Esophagus squamous epithelium (tissue), 5 donors: ENCODE measurements at regions not wholly inside any gene's neighbourhood (a gene's known extent, or its start where the extent isn't known, plus 50 kb on each side); places are given as distances from the start of the nearest gene placed in this dataset.

Experiments
- DNase-seq: peaks from one replicate; lab custom pipeline; 2025; lab: John Stamatoyannopoulos, UW
- H3K27ac ChIP-seq, 4 donors: fragments of 200-600 bp; sonication (generic); one replicate each; pipeline ENCODE4 v1.5.1; 2016 to 2019; ENCODE audit warnings: mild to moderate bottlenecking in 1 of 4
- H3K27me3 ChIP-seq, 4 donors: fragments of 200-600 bp; sonication (generic); 1 replicate in 3 of 4; 2 replicates in 1 of 4; pipeline versions ENCODE4 v1.5.1 to v1.6.0; 2017 to 2021; ENCODE audit warnings: antibody characterized with exemption in 1 of 4
- H3K36me3 ChIP-seq, 3 donors: fragments of 200-600 bp; sonication (generic); one replicate each; pipeline ENCODE4 v1.5.1; 2016 to 2019
- H3K4me1 ChIP-seq, 3 donors: fragments of 200-600 bp; sonication (generic); one replicate each; pipeline ENCODE4 v1.5.1; 2017 to 2019
- H3K4me3 ChIP-seq, 4 donors: fragments of 200-600 bp; sonication (generic); 1 replicate in 3 of 4; 2 replicates in 1 of 4; pipeline ENCODE4 v1.5.1; 2016 to 2019; ENCODE audit warnings: mild to moderate bottlenecking in 2 of 4, moderate library complexity in 1 of 4
- H3K9me3 ChIP-seq, 3 donors: fragments of 200-600 bp; sonication (generic); one replicate each; pipeline ENCODE4 v1.5.1; 2016 to 2019
- POLR2A ChIP-seq, 4 donors: fragments of 450-650 bp; IDR thresholded peaks; one replicate each; pipeline ENCODE4 v1.6.1; 2017; ENCODE audit warnings: antibody characterized with exemption in 4 of 4, mild to moderate bottlenecking in 4 of 4, moderate library complexity in 3 of 4
- WGBS, 2 donors: methylation state at CpG; one replicate each; pipeline ENCODE4 v1.1.5; 2018; 5-methylcytosine and 5-hydroxymethylcytosine counted together
- intact Hi-C: fragments of 100-400 bp; cut with DNase I; formaldehyde crosslinking; loops from one replicate; pipeline ENCODE4 v1.15.0; 2022
- TF ChIP-seq, protein P1 (sequence below), 6 experiments: fragments of 450-650 bp in 4 of 6; fragments of 200-600 bp in 2 of 6; sonication (generic) in 2 of 6; IDR thresholded peaks; one replicate each; pipeline ENCODE4 v1.5.1; 2016 to 2019; ENCODE audit warnings: antibody characterized with exemption in 6 of 6, mild to moderate bottlenecking in 4 of 6, moderate library complexity in 4 of 6
- donor health status: DM: yes; HTN: yes; CAD: no.

- intact Hi-C loops: no loop called here
- Histone ChIP-seq H3K27ac (no peak overlapping the region), H3K4me3 (no peak overlapping the region), H3K9me3 (no peaks in the 10 kb centered on the region), H3K27me3 (no peaks in the 10 kb centered on the region), H3K36me3 (no peaks in the 10 kb centered on the region), H3K4me1 (no peaks in the 10 kb centered on the region)
- TF ChIP-seq POLR2A (IDR thresholded peaks at IDR 0.05): no peak
- TF ChIP-seq, protein P1, sequence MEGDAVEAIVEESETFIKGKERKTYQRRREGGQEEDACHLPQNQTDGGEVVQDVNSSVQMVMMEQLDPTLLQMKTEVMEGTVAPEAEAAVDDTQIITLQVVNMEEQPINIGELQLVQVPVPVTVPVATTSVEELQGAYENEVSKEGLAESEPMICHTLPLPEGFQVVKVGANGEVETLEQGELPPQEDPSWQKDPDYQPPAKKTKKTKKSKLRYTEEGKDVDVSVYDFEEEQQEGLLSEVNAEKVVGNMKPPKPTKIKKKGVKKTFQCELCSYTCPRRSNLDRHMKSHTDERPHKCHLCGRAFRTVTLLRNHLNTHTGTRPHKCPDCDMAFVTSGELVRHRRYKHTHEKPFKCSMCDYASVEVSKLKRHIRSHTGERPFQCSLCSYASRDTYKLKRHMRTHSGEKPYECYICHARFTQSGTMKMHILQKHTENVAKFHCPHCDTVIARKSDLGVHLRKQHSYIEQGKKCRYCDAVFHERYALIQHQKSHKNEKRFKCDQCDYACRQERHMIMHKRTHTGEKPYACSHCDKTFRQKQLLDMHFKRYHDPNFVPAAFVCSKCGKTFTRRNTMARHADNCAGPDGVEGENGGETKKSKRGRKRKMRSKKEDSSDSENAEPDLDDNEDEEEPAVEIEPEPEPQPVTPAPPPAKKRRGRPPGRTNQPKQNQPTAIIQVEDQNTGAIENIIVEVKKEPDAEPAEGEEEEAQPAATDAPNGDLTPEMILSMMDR (IDR thresholded peaks at IDR 0.05): no peak
- no peak for DNase-seq
- 88 to 90% methylated on average over 5 of the region's 5 CpGs for WGBS, 2 donors
Observed at GRCh38 chr3:76726034-76726433, 313.9 kb upstream of the ROBO2 start.

- Histone ChIP-seq H3K4me1 (no peaks in the 10 kb centered on the region), H3K27ac (no peak overlapping the region), H3K27me3 (no peaks in the 10 kb centered on the region), H3K9me3 (no peaks in the 10 kb centered on the region), H3K36me3 (no peaks in the 10 kb centered on the region), H3K4me3 (no peak overlapping the region)
- intact Hi-C loops: no loop called here
- no peak for DNase-seq
- 86 to 93% methylated on average over 4 of the region's 4 CpGs for WGBS, 2 donors
- no peak for TF ChIP-seq POLR2A (IDR thresholded peaks at IDR 0.05)
- TF ChIP-seq, protein P1 (IDR thresholded peaks at IDR 0.05): no peak
Observed at GRCh38 chr3:76728426-76728825, 311.5 kb upstream of the ROBO2 start.

DNA sequence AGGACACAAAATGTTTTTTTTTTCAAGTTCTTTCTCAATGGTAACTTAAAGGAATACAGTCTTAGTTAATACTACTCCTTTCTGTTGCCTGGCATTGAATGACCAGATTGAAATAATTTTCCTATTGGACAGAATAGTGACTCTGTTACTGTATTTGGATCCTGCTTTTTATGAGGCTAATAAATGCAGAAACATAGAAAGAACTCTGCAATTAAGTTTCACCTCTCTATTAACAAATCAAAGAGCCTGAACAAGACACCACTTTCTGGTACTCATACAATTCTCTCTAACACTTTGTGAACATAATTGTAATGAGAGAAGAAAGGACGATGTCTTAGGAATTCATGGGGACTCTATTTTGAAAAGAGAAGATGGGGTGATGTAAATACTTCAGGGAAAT is 308.4 kb upstream of the ROBO2 start:
- H3K27me3 ChIP-seq: no peaks in the 10 kb centered on the region
- H3K36me3 ChIP-seq: no peaks in the 10 kb centered on the region
- H3K4me3 ChIP-seq: no peak overlapping the region
- intact Hi-C loops: no loop called here
- H3K4me1 ChIP-seq: no peaks in the 10 kb centered on the region
- no peak for DNase-seq
- H3K9me3 ChIP-seq: no peaks in the 10 kb centered on the region
- no peak overlapping the region for H3K27ac ChIP-seq
- TF ChIP-seq, protein P1 (IDR thresholded peaks at IDR 0.05): no peak
- TF ChIP-seq POLR2A (IDR thresholded peaks at IDR 0.05): no peak
- WGBS, 2 donors: 62 to 95% methylated on average over 1 of the region's 1 CpG

- Histone ChIP-seq H3K9me3 (no peaks in the 10 kb centered on the region), H3K27ac (no peak overlapping the region), H3K4me1 (no peaks in the 10 kb centered on the region), H3K27me3 (no peaks in the 10 kb centered on the region), H3K36me3 (no peaks in the 10 kb centered on the region), H3K4me3 (no peak overlapping the region)
- intact Hi-C loops: no loop called here
- no peak for DNase-seq
- TF ChIP-seq POLR2A (IDR thresholded peaks at IDR 0.05): no peak
- TF ChIP-seq, protein P1 (IDR thresholded peaks at IDR 0.05): no peak
- whole genome bisulfite sequencing, 2 donors: 80 to 88% methylated on average over 1 of the region's 1 CpG
Observed at GRCh38 chr3:76733073-76733759, 306.7 kb upstream of the ROBO2 start.

GRCh38 chr3:76735152-76735551 is 304.7 kb upstream of the ROBO2 start:
- WGBS, 2 donors: 11 to 40% methylated on average over 3 of the region's 3 CpGs
- no peaks in the 10 kb centered on the region for H3K9me3 ChIP-seq
- no peak for DNase-seq
- intact Hi-C loops: no loop called here
- no peak overlapping the region for H3K4me3 ChIP-seq
- no peaks in the 10 kb centered on the region for H3K36me3 ChIP-seq
- H3K27me3 ChIP-seq: no peaks in the 10 kb centered on the region
- H3K27ac ChIP-seq: no peak overlapping the region
- TF ChIP-seq POLR2A (IDR thresholded peaks at IDR 0.05): no peak
- TF ChIP-seq, protein P1 (IDR thresholded peaks at IDR 0.05): no peak
- H3K4me1 ChIP-seq: no peaks in the 10 kb centered on the region
